HEK293 (cell line): ENCODE measurements at regions not wholly inside any gene's neighbourhood (a gene's known extent, or its start where the extent isn't known, plus 50 kb on each side); places are given as distances from the start of the nearest gene placed in this dataset.

ENCODE experiments used
- CTCF ChIP-seq: fragments of 450-650 bp; formaldehyde crosslinking; IDR thresholded peaks from 2 replicates; pipeline ENCODE4 v1.5.1; 2016; ENCODE audit warnings: missing biosample characterization, missing genetic modification characterization
- KLF8 ChIP-seq: fragments of 450-650 bp; formaldehyde crosslinking; IDR thresholded peaks from 2 replicates; pipeline ENCODE4 v1.5.1; 2016; ENCODE audit warnings: missing biosample characterization, missing genetic modification characterization
- ZBTB49 ChIP-seq: fragments of 450-650 bp; formaldehyde crosslinking; IDR thresholded peaks from 2 replicates; pipeline ENCODE4 v1.5.1; 2016; ENCODE audit warnings: missing biosample characterization, missing genetic modification characterization, low read depth
- ZFP37 ChIP-seq: fragments of 450-650 bp; formaldehyde crosslinking; IDR thresholded peaks from 2 replicates; pipeline ENCODE4 v1.5.1; 2016; ENCODE audit warnings: missing biosample characterization, missing genetic modification characterization
- ZIC2 ChIP-seq: fragments of 450-650 bp; formaldehyde crosslinking; IDR thresholded peaks from 2 replicates; pipeline ENCODE4 v1.5.1; 2016; ENCODE audit warnings: missing biosample characterization, missing genetic modification characterization
- ZNF239 ChIP-seq: fragments of 450-650 bp; formaldehyde crosslinking; IDR thresholded peaks from 2 replicates; pipeline ENCODE4 v1.5.1; 2016; ENCODE audit warnings: missing biosample characterization, missing genetic modification characterization
- ZNF280D ChIP-seq: fragments of 450-650 bp; formaldehyde crosslinking; IDR thresholded peaks from 2 replicates; pipeline ENCODE4 v1.5.1; 2016; ENCODE audit warnings: missing biosample characterization, missing genetic modification characterization
- ZNF324 ChIP-seq: fragments of 450-650 bp; formaldehyde crosslinking; IDR thresholded peaks from 2 replicates; pipeline ENCODE4 v1.5.1; 2016; ENCODE audit warnings: missing biosample characterization, missing genetic modification characterization
- ZNF335 ChIP-seq: fragments of 450-650 bp; formaldehyde crosslinking; conservative IDR thresholded peaks from 2 replicates; pipeline ENCODE4 v1.5.1; 2016; ENCODE audit warnings: missing biosample characterization, missing genetic modification characterization
- ZNF488 ChIP-seq: fragments of 450-650 bp; formaldehyde crosslinking; IDR thresholded peaks from 2 replicates; pipeline ENCODE4 v1.5.1; 2016; ENCODE audit warnings: missing biosample characterization, missing genetic modification characterization
- ZSCAN5A ChIP-seq: fragments of 450-650 bp; formaldehyde crosslinking; IDR thresholded peaks from 2 replicates; pipeline ENCODE4 v1.5.1; 2016; ENCODE audit warnings: missing biosample characterization, missing genetic modification characterization

- TF ChIP-seq CTCF (tag by site-specific recombination) (no peak), ZNF280D (no peak), ZNF335 (tag by site-specific recombination) (no peak), KLF8 (no peak), ZIC2 (no peak), ZFP37 (tag by site-specific recombination) (no peak), ZNF239 (tag by site-specific recombination) (no peak), ZNF488 (tag by site-specific recombination) (no peak), ZNF324 (no peak), ZBTB49 (tag by site-specific recombination) (no peak), ZSCAN5A (tag by site-specific recombination) (no peak)
Observed at GRCh38 chr12:90268574-90268973, 559.9 kb upstream of the ATP2B1 start.
